SJCRH30 (cell line): ENCODE measurements at regions not wholly inside any gene's neighbourhood (a gene's known extent, or its start where the extent isn't known, plus 50 kb on each side); places are given as distances from the start of the nearest gene placed in this dataset.

ENCODE experiments used
- DNase-seq, 2 experiments: peaks; one replicate each; pipeline ENCODE4 v3.0.0-alpha.2; 2015 to 2020
- H3K27ac ChIP-seq: fragments of 250-450 bp; sonication (Bioruptor Pico); 2 replicates; pipeline ENCODE4 v1.5.1; 2020; ENCODE audit warnings: mild to moderate bottlenecking, moderate library complexity
- H3K27me3 ChIP-seq: fragments of 250-450 bp; sonication (Bioruptor Pico); 2 replicates; pipeline ENCODE4 v1.5.1; 2020; ENCODE audit warnings: mild to moderate bottlenecking, moderate library complexity
- H3K36me3 ChIP-seq: fragments of 250-450 bp; sonication (Bioruptor Pico); 2 replicates; pipeline ENCODE4 v1.5.1; 2020; ENCODE audit warnings: mild to moderate bottlenecking, moderate library complexity
- H3K4me1 ChIP-seq: fragments of 250-450 bp; sonication (Bioruptor Pico); 2 replicates; pipeline ENCODE4 v1.5.1; 2020; ENCODE audit warnings: mild to moderate bottlenecking, moderate library complexity
- H3K4me3 ChIP-seq: fragments of 250-450 bp; sonication (Bioruptor Pico); 2 replicates; pipeline ENCODE4 v1.5.1; 2020; ENCODE audit warnings: mild to moderate bottlenecking, moderate library complexity
- H3K9me3 ChIP-seq: fragments of 250-450 bp; sonication (Bioruptor Pico); replicated peaks from 2 replicates; pipeline ENCODE4 v1.5.1; 2020; ENCODE audit warnings: mild to moderate bottlenecking, moderate library complexity

GRCh38 chr5:63686181-63686580 lies 276.1 kb downstream of the HTR1A start:
- H3K9me3 ChIP-seq, result no peaks in the 10 kb centered on the region
- H3K36me3 ChIP-seq, result no peaks in the 10 kb centered on the region

DNA sequence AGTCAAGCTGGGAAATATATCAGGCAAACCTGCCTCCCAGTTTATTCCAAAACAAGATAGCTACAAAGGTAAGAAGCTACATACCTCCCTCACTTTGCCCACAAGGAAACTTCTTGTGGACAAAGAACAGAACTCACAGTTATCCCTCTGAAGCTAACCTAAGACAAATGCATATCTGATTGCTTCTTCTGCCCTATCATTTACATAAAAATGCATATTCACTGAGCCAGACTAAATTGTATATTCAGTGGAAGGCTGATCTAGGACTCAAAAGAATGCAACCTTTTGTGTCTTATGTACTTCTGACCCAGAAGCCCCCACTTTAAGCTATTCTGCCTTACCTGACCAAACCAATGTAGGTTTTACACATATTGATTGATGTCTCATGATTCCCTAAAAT lies 276.8 kb downstream of the HTR1A start:
- Histone ChIP-seq H3K4me1 (peaks cover 3% of the 10 kb centered on the region; the same call in 1 of the 2 replicates), H3K27ac (no peak overlapping the region), H3K36me3 (no peaks in the 10 kb centered on the region), H3K27me3 (peaks cover 3% of the 10 kb centered on the region), H3K9me3 (no peaks in the 10 kb centered on the region), H3K4me3 (no peak overlapping the region)
- DNase-seq, result no peak

More at GRCh38 chr5:63686181-63686580, 276.1 kb downstream of the HTR1A start:
- Histone ChIP-seq H3K4me3 (no peak overlapping the region), H3K27ac (no peak overlapping the region), H3K4me1 (peaks cover 10% of the 10 kb centered on the region; the same call in 1 of the 2 replicates), H3K27me3 (peaks cover 3% of the 10 kb centered on the region)
- no peak for DNase-seq

- no peaks in the 10 kb centered on the region for H3K27me3 ChIP-seq
- H3K4me3 ChIP-seq, result no peak overlapping the region
- no peak overlapping the region for H3K27ac ChIP-seq
- H3K4me1 ChIP-seq, result no peaks in the 10 kb centered on the region
- no peaks in the 10 kb centered on the region for H3K36me3 ChIP-seq
- no peaks in the 10 kb centered on the region; the same call in 1 of the 2 replicates for H3K9me3 ChIP-seq
- no peak for DNase-seq
Observed at GRCh38 chr5:63674881-63675280, 287.4 kb downstream of the HTR1A start.

DNA sequence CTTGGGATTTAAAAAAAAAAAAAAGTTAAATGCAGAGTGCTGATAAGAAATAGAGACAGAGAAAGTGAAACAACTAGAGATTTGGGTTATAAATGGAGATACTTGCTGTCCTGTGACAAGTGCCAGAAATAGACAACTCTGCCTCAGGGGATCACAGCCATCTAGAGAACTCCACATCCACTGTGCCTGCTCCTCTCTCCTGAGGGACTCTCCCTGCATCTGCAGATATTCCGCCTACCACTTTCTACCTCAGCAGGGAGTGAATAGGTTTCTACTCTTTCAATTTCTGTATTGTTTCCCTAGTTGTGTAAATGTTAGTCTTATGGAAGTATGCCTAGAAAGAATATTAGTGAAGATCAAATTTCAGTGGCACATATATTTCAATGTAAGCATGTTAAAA lies 307.2 kb downstream of the HTR1A start:
- DNase-seq, result no peak
- H3K4me1 ChIP-seq, result no peaks in the 10 kb centered on the region
- H3K4me3 ChIP-seq, result no peak overlapping the region
- H3K27ac ChIP-seq, result no peak overlapping the region
- H3K36me3 ChIP-seq, result no peaks in the 10 kb centered on the region
- no peaks in the 10 kb centered on the region for H3K9me3 ChIP-seq
- H3K27me3 ChIP-seq, result no peaks in the 10 kb centered on the region

DNA sequence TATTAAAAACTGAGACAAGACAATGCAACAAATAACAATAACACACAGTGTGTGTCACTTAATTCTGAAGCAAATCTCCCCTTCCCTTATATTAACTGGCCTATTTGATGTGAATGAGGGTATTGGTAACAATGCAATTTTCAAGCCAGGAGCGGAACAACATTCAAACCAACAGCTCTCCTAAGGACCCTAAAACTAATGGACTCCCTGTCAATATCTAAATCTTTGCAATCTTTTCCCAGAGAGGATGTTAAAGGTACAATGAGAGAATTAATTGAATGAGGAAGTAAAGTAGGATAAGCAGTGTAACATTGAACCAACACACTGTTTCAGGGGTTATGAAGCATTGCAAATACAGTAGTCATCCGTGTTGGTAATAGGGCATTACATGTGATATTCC lies 311.7 kb downstream of the HTR1A start:
- Histone ChIP-seq H3K36me3 (no peaks in the 10 kb centered on the region), H3K4me3 (no peak overlapping the region), H3K27ac (no peak overlapping the region), H3K9me3 (no peaks in the 10 kb centered on the region), H3K27me3 (no peaks in the 10 kb centered on the region), H3K4me1 (no peaks in the 10 kb centered on the region)
- DNase-seq, result no peak

GRCh38 chr5:63648376-63648775 lies 313.9 kb downstream of the HTR1A start:
- Histone ChIP-seq H3K9me3 (no peaks in the 10 kb centered on the region), H3K27me3 (no peaks in the 10 kb centered on the region), H3K4me1 (no peaks in the 10 kb centered on the region), H3K4me3 (no peak overlapping the region), H3K36me3 (no peaks in the 10 kb centered on the region), H3K27ac (no peak overlapping the region)
- DNase-seq, result no peak

DNA sequence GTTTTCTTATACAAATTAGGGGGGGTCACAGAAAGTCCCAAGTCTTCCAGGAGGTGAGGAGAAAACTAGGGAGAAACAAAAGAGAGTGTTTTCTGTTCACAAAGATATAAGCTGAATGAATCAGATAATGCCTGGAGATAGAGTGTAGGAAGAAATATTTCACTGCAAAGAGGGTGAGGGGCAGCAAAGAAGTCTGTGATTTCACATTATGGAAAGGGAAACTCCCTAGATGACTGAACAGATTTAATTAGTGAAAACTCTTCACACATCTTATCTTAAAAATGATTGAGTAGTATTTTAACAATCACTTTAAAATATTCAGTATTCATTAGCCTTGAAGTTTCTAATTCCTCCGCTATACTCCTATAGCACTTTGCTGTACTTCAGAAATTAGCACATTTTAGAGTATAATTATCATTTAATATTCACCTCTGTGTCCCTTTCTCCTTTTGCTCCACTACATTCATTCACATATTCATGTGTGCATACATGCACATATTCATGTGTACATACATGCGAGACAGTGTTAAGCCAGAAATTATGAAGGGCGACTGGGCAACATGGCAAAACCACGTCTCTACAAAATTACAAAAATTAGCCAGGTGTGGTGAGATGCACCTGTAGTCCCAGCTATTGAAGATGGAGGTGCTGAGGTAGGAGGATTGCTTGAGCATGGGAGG lies 332.2 kb downstream of the HTR1A start:
- Histone ChIP-seq H3K4me3 (no peak overlapping the region), H3K9me3 (no peaks in the 10 kb centered on the region; the same call in 1 of the 2 replicates)

DNA sequence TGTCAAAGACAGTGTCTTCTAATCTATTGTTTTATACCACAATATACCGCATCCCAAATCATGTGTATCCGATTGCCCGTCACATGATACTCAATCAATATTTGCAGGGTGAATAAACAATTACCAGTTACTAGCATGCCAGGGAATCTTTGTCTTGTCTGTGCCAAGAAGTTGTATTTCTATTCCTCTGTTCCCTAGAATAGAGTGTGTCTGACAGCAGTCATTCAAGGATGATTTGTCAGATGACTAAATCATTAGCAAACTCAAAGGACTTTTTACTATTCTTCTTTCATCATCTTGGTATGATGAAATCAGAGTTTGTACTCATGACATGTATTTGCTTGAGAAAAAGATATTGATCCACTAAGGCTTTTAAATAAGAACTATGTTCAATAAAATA lies 348.8 kb downstream of the HTR1A start:
- Histone ChIP-seq H3K27ac (no peak overlapping the region), H3K36me3 (no peaks in the 10 kb centered on the region), H3K27me3 (no peaks in the 10 kb centered on the region), H3K4me1 (no peaks in the 10 kb centered on the region), H3K9me3 (no peaks in the 10 kb centered on the region), H3K4me3 (no peak overlapping the region)
- DNase-seq, result no peak

More for the DNA sequence above, 332.2 kb downstream of the HTR1A start:
- H3K27me3 ChIP-seq, result no peaks in the 10 kb centered on the region
- H3K4me1 ChIP-seq, result no peaks in the 10 kb centered on the region
- no peak for DNase-seq
- H3K27ac ChIP-seq, result no peak overlapping the region
- H3K36me3 ChIP-seq, result no peaks in the 10 kb centered on the region

DNA sequence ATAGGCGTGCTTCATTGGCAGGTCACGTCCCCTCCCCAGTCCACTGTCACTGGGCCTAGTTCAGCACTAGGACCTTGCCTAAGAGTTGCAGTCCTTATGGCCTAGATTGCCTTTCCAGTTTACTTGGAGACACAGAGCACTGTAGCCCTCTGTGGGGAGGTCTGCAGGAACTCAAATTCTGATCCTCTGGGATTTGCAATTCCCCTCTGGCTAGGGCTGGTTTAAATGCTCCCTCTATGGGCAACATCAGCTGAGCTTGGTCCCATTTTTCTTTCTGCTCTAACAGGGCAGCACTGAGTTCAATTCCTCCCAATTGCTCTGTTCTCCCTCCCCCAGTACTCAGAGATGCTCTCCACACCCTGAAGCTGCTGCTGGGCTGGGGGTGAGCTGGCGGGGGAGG lies 358.2 kb downstream of the HTR1A start:
- Histone ChIP-seq H3K4me3 (no peak overlapping the region), H3K4me1 (no peaks in the 10 kb centered on the region), H3K9me3 (no peaks in the 10 kb centered on the region), H3K36me3 (no peaks in the 10 kb centered on the region), H3K27me3 (no peaks in the 10 kb centered on the region), H3K27ac (no peak overlapping the region)
- no peak for DNase-seq

DNA sequence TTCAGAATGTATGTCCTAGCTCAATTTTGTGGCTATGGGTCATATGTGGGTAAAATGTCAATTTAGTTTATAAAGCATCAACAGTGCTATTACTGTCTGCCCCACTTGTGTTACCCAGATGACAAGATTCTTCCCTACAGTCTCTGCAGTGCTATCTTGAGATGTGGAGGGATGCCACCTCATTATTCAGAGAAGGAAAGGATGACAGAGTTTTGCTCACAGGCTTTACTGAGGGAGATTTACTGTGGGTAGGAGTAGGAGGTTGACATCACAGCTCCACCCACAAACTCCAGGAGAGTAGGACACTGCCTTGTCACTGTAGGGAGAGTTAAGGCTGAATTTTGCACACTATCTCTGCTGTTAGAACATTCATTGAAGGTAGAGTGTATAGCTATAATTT lies 359.3 kb downstream of the HTR1A start:
- no peak for DNase-seq
- no peak overlapping the region for H3K27ac ChIP-seq
- H3K9me3 ChIP-seq, result no peaks in the 10 kb centered on the region
- H3K4me1 ChIP-seq, result no peaks in the 10 kb centered on the region
- H3K36me3 ChIP-seq, result no peaks in the 10 kb centered on the region
- no peak overlapping the region for H3K4me3 ChIP-seq
- no peaks in the 10 kb centered on the region for H3K27me3 ChIP-seq

GRCh38 chr5:63596254-63596653 lies 366.0 kb downstream of the HTR1A start:
- no peaks in the 10 kb centered on the region for H3K36me3 ChIP-seq
- no peak for DNase-seq

DNA sequence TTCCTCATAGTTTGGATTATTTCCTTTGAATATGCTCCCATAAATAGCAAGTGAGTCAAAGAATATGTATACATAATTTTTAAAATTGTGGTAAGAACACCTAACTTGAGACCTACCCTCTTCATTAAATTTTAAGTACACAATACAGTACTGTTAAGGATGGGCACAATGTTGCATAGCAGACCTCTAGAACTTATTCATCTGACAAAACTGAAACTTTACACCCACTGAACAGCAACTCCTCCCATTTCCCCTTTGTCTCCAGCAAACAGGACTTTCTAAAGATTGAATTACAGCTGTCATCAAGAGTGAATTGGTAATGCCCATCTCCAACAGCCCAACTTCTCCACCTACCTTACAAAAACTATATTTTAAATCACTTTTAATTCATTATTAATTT lies 388.9 kb downstream of the HTR1A start:
- H3K4me3 ChIP-seq, result no peak overlapping the region
- H3K36me3 ChIP-seq, result no peaks in the 10 kb centered on the region
- H3K27me3 ChIP-seq, result no peaks in the 10 kb centered on the region; the same call in 1 of the 2 replicates
- no peak overlapping the region for H3K27ac ChIP-seq
- no peak for DNase-seq
- H3K9me3 ChIP-seq, result no peaks in the 10 kb centered on the region
- no peaks in the 10 kb centered on the region for H3K4me1 ChIP-seq

More at GRCh38 chr5:63596254-63596653, 366.0 kb downstream of the HTR1A start:
- no peaks in the 10 kb centered on the region for H3K4me1 ChIP-seq
- no peak overlapping the region for H3K27ac ChIP-seq
- no peaks in the 10 kb centered on the region for H3K27me3 ChIP-seq
- H3K9me3 ChIP-seq, result no peaks in the 10 kb centered on the region
- no peak overlapping the region for H3K4me3 ChIP-seq

- Histone ChIP-seq H3K9me3 (no peaks in the 10 kb centered on the region), H3K27ac (no peak overlapping the region), H3K4me3 (no peak overlapping the region), H3K4me1 (no peaks in the 10 kb centered on the region), H3K27me3 (no peaks in the 10 kb centered on the region; the same call in 1 of the 2 replicates), H3K36me3 (no peaks in the 10 kb centered on the region)
- no peak for DNase-seq
Observed at GRCh38 chr5:63572740-63573139, 389.5 kb downstream of the HTR1A start.

DNA sequence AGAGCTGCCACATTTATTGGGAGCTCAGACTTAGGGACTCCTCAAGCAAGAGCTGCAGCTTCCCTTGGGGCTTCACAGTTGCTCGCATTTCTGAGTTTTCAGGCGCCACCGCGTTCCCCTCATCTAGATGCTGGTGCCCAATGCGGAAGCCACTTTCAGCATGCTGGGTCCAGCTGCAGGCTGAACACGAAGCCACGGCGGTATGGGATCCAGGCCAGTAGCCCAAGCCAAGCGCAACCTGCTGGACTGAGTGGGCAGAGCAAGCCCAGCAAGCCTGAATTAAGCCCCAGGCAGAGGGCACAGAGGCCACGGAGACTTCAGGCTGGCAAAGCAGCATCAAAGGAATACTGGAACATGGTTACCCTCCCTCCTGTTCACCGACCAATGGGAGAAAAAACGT lies 391.5 kb downstream of the HTR1A start:
- Histone ChIP-seq H3K4me1 (no peaks in the 10 kb centered on the region), H3K27me3 (no peaks in the 10 kb centered on the region; the same call in 1 of the 2 replicates), H3K36me3 (no peaks in the 10 kb centered on the region)

DNA sequence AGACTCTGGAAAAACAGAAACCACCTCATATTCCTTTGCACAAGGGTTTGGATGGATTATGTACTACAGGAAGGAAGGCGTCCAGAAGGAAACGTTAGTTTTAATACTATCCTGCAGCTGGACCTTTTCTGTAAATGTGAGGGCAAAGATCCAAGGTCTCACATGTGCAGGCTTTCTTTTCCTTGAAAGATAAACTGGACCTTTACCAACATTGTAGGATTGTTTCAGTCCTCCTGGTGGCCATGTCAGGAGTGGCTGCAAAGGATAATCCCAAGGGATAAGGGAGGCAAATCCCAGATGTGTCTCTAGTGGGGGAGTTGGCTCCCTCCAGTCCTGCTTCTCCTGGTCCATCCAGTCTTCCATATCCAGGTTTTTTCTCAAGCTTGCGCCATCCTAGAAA lies 397.5 kb downstream of the HTR1A start:
- Histone ChIP-seq H3K27me3 (no peaks in the 10 kb centered on the region), H3K4me3 (no peak overlapping the region), H3K4me1 (no peaks in the 10 kb centered on the region), H3K9me3 (no peaks in the 10 kb centered on the region), H3K27ac (no peak overlapping the region), H3K36me3 (no peaks in the 10 kb centered on the region)
- DNase-seq, result no peak

More for the DNA sequence above, 391.5 kb downstream of the HTR1A start:
- no peak overlapping the region for H3K4me3 ChIP-seq
- H3K27ac ChIP-seq, result no peak overlapping the region
- no peaks in the 10 kb centered on the region for H3K9me3 ChIP-seq
- no peak for DNase-seq
